Heart right ventricle (tissue), 16 donors: ENCODE measurements at regions not wholly inside any gene's neighbourhood (a gene's known extent, or its start where the extent isn't known, plus 50 kb on each side); places are given as distances from the start of the nearest gene placed in this dataset.

Experiments used
- ATAC-seq, 8 donors: fragments of 200-7000 bp; cut with Tn5 transposase; one replicate each; pipeline ENCODE4 v1.9.1; 2020; ENCODE audit warnings: mild to moderate bottlenecking in 8 of 8, moderate library complexity in 8 of 8, moderate number of reproducible peaks in 1 of 8
- DNase-seq, 2 donors: peaks; one replicate each; pipeline ENCODE4 v3.0.0-alpha.2; 2020
- H3K27ac ChIP-seq, 10 donors: fragments of 200-600 bp; sonication (generic) in 2 of 10; one replicate each; pipeline versions ENCODE4 v1.5.0 to v1.8.0; 2020 to 2022; ENCODE audit warnings: mild to moderate bottlenecking in 3 of 10
- H3K27me3 ChIP-seq, 7 donors: fragments of 200-600 bp; one replicate each; pipeline ENCODE4 v1.8.0; 2021 to 2022; ENCODE audit warnings: mild to moderate bottlenecking in 2 of 7
- H3K36me3 ChIP-seq, 9 donors: fragments of 200-600 bp; sonication (generic) in 1 of 9; one replicate each; pipeline versions ENCODE4 v1.5.0 to v1.8.0; 2020 to 2022; ENCODE audit warnings: mild to moderate bottlenecking in 2 of 9
- H3K4me1 ChIP-seq, 9 donors: fragments of 200-600 bp; sonication (generic) in 1 of 9; one replicate each; pipeline versions ENCODE4 v1.5.0 to v1.8.0; 2020 to 2022; ENCODE audit warnings: mild to moderate bottlenecking in 4 of 9
- H3K4me3 ChIP-seq, 10 donors: fragments of 200-600 bp; sonication (generic) in 2 of 10; one replicate each; pipeline versions ENCODE4 v1.5.0 to v1.8.0; 2020 to 2022; ENCODE audit warnings: mild to moderate bottlenecking in 7 of 10, moderate library complexity in 2 of 10
- H3K9me3 ChIP-seq, 11 donors: fragments of 200-600 bp in 10 of 11; sonication (generic) in 2 of 11; one replicate each; pipeline versions ENCODE4 v1.5.0 to v1.8.0; 2013 to 2022; ENCODE audit warnings: mild to moderate bottlenecking in 2 of 11, control low read depth in 1 of 11, moderate library complexity in 1 of 11
- WGBS, 2 donors: extraction: QIAGEN DNeasy Blood & Tissue Kit; methylation state at CpG; one replicate each; pipeline ENCODE4 v1.1.7; 2013; ENCODE audit warnings: inconsistent platforms in 1 of 2; 5-methylcytosine and 5-hydroxymethylcytosine counted together
- intact Hi-C, 10 donors: fragments of 100-400 bp; cut with DNase I; formaldehyde crosslinking; loops; one replicate each; pipeline versions ENCODE4 v1.11.1 to v1.14.2; 2022
- TF ChIP-seq, protein P1 (sequence below), 9 donors: fragments of 200-600 bp; sonication (generic) in 2 of 9; IDR thresholded peaks; one replicate each; pipeline versions ENCODE4 v1.5.0 to v1.8.0; 2021 to 2022; ENCODE audit warnings: antibody characterized with exemption in 9 of 9, mild to moderate bottlenecking in 5 of 9, moderate library complexity in 1 of 9
- donor health status: Arrhythmogenic right ventricular cardiomyopathy.
- donor health status: ischemic (EF 13 %, LVEDD 7.1; RV severe dilation, severe dysfunction).
- donor health status: healthy with polysubstance abuse.
- donor health status: DM: no; HTN: yes; CAD: no.
- donor health status: DM: no; HTN: no; CAD: no.
- donor health status: ischemic (EF 25% LVEDD 6.9; RV normal size, moderate dysfunction).
- donor health status: ischemic (EF 25% LVEDD 5.7; RV mildly dilated, moderate dysfunction).
- donor health status: healthy.
- donor health status: DM: yes; HTN: yes; CAD: no.
- donor health status: Ischemic cardiomyopathy.
- donor health status: ischemic (EF 35%, LVEDD 5.7; RV mildly dilated, moderate dysfunction).
- donor health status: nonischemic (EF 11% LVEDD 7.7; RV severe dilation, severe dysfunction).
- donor health status: DM: yes; HTN: yes; CAD: no.
- donor health status: PGD.
- donor health status: ischemic (EF 29% LVEDD 5.4; RV normal size, mild dysfunction).
- donor health status: nonischemic (EF 23%, LVEDD 6.1; RV moderate dilation, normal function).

DNA sequence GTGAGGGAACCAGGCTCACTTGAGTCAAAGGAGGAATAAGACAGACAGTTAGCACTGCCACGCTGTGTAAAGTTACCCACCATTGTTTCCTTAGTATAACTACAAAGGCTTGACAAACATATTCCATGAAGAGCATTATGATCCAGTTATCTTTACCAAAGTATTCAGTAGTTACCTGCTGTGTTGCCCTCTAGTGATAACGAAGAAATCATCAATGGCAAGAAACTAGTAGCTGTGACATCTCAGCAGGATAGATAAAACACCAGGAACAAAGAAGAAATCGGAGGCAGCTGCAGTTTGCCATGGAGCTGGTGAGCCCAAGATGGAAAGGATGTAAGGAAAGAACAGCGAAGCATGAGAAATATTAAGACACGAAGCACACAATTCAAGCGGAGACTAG is 215.3 kb upstream of the FSHR start:
- no peak overlapping the region for H3K4me3 ChIP-seq
- DNase-seq (no peak), ATAC-seq (no peak)
- 64 to 65% methylated on average over 6 of the region's 6 CpGs for WGBS, 2 donors
- intact Hi-C loops: no loop called here
- H3K9me3 ChIP-seq: no peaks in the 10 kb centered on the region
- TF ChIP-seq, protein P1, sequence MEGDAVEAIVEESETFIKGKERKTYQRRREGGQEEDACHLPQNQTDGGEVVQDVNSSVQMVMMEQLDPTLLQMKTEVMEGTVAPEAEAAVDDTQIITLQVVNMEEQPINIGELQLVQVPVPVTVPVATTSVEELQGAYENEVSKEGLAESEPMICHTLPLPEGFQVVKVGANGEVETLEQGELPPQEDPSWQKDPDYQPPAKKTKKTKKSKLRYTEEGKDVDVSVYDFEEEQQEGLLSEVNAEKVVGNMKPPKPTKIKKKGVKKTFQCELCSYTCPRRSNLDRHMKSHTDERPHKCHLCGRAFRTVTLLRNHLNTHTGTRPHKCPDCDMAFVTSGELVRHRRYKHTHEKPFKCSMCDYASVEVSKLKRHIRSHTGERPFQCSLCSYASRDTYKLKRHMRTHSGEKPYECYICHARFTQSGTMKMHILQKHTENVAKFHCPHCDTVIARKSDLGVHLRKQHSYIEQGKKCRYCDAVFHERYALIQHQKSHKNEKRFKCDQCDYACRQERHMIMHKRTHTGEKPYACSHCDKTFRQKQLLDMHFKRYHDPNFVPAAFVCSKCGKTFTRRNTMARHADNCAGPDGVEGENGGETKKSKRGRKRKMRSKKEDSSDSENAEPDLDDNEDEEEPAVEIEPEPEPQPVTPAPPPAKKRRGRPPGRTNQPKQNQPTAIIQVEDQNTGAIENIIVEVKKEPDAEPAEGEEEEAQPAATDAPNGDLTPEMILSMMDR (IDR thresholded peaks at IDR 0.05): no peak
- H3K27me3 ChIP-seq: no peaks in the 10 kb centered on the region
- no peaks in the 10 kb centered on the region for H3K4me1 ChIP-seq
- H3K27ac ChIP-seq: no peak overlapping the region
- H3K36me3 ChIP-seq: no peaks in the 10 kb centered on the region

DNA sequence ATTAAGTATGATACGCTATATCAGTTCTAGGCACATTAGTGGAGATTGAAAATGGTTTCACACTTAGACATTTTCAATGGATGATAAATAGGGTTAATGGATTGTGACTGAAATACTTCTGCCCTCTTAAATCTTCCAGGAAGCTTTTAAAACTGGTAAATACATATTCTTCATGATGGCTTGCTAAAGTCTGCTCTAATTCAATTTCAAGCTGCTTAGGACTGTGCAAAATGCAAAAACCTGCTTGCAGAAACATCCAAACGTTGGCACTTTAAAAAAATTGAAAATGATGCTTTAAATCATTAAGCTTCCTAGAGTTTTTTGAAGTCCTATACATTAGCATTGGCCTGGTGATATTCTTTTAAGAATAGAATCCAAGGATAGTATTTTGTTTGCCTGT is 214.8 kb upstream of the FSHR start:
- 64 to 67% methylated on average over 2 of the region's 2 CpGs for WGBS, 2 donors
- Histone ChIP-seq H3K27ac (no peak overlapping the region), H3K4me3 (no peak overlapping the region), H3K9me3 (no peaks in the 10 kb centered on the region), H3K36me3 (no peaks in the 10 kb centered on the region), H3K27me3 (no peaks in the 10 kb centered on the region), H3K4me1 (no peaks in the 10 kb centered on the region)
- intact Hi-C loops: no loop called here
- ATAC-seq (no peak), DNase-seq (no peak)
- TF ChIP-seq, protein P1 (IDR thresholded peaks at IDR 0.05): no peak

DNA sequence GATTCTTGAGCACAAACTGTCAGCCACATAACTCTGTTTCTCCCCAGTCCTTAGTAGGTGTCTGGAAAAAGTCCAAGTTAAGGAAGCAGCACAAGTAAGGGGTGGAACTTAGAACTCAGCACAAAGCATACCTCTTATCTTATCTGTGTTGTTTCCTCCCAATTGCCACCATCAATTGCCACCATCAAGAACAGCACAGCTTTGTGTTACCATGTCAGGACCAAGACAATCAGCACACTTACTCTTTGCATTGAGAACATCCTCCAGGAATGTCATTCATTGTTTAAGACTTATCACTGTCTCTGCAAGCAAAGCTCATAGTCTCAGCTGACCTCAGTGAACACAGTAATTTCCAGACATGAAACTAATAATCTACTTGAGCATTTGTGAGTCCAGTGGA is 212.7 kb upstream of the FSHR start:
- H3K36me3 ChIP-seq: no peaks in the 10 kb centered on the region
- no peak overlapping the region for H3K4me3 ChIP-seq
- DNase-seq: no peak
- no peaks in the 10 kb centered on the region for H3K27me3 ChIP-seq
- TF ChIP-seq, protein P1 (IDR thresholded peaks at IDR 0.05): no peak
- no peaks in the 10 kb centered on the region for H3K4me1 ChIP-seq
- H3K9me3 ChIP-seq: peaks cover 0 to 10% (median 0%) of the 10 kb centered on the region in 11 donors
- intact Hi-C loops: no loop called here
- H3K27ac ChIP-seq: no peak overlapping the region
- ATAC-seq: no peak

DNA sequence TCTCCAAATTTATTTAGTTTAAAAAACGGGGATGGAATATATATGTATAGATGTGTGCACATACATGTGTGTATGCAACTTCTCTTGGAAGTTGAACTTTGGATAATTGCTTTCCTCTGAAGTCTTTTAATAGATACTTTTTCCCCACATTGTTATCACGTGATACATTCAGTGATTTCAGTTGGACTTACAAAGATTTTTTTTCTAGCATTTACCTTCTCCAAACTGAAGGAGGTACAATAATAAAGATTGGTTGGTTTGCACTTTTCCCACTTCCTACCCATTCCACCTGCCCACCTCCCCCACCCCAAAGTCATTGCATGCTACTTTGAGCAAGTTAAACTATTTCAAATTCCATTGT is 206.1 kb upstream of the FSHR start:
- no peaks in the 10 kb centered on the region for H3K36me3 ChIP-seq
- WGBS, 2 donors: 31 to 36% methylated on average over 2 of the region's 2 CpGs
- H3K4me3 ChIP-seq: no peak overlapping the region
- peaks cover 0 to 10% (median 0%) of the 10 kb centered on the region in 11 donors for H3K9me3 ChIP-seq
- intact Hi-C loops: no loop called here
- no peaks in the 10 kb centered on the region for H3K27me3 ChIP-seq
- ATAC-seq (no peak), DNase-seq (no peak)
- TF ChIP-seq, protein P1 (IDR thresholded peaks at IDR 0.05): no peak
- no peaks in the 10 kb centered on the region for H3K4me1 ChIP-seq
- H3K27ac ChIP-seq: no peak overlapping the region
